ENCODE measurements at regions not wholly inside any gene's neighbourhood (a gene's known extent, or its start where the extent isn't known, plus 50 kb on each side); places are given as distances from the start of the nearest gene placed in this dataset.

DNA sequence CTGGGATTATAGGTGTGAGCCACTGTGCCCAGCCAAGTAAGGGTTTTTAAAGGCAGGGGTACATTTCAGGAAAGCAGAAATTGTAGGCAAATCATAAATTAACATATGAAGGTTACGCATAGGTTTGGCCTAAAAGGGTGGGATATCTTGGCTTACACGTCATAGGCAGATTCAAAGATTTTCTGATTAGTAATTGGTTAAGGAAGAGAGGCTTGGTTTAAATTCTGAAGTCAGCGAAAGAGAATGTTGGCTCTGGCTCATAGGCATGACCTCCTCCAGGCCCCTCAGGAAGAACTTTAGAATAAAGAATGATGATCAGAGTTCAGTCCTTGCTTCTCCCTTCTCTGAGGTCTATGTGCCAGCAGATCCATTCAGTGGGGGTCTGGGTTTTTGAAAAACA lies 124.8 kb upstream of the RBBP6 start:
- no peak for DNase-seq (ENCODE audit: low read depth)

DNA sequence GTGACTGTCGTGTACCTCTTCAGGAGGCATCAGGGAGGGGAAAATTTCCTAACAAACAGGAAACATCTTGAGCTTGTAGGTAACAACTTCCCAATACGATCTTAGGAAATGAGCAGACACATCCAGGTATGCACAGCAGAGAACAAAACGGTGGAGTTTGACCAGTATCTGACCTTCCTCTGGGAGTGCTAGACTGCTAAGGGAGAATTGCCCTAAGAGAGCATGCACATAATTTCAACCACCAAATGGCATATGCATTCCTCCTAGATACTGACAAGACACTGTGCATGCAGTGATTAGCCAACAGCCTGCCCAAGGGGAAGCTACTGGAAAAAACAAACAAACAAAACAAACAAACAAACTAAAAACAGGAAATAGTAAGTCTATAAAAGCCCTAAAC lies 120.6 kb upstream of the RBBP6 start:
- no peak for DNase-seq (ENCODE audit: low read depth)

DNA sequence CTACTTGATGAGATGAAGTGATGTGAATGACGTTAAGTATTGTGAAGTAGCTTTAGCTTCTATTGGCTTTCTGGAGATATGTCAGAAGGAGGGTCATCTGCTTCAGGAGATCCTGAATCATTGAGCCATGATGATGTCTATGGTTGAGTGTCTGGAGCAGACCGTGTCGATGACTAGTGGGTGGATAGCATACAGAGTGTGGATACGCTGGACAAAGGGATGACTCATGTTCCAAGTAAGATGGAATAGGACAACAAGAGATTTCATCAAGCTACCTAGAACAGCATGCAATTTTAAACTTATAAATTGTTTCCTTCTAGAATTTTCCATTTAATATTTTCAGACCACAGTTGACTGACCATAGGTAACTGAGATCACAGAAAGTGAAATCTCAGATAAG lies 116.1 kb upstream of the RBBP6 start:
- no peak for DNase-seq (ENCODE audit: low read depth)

DNA sequence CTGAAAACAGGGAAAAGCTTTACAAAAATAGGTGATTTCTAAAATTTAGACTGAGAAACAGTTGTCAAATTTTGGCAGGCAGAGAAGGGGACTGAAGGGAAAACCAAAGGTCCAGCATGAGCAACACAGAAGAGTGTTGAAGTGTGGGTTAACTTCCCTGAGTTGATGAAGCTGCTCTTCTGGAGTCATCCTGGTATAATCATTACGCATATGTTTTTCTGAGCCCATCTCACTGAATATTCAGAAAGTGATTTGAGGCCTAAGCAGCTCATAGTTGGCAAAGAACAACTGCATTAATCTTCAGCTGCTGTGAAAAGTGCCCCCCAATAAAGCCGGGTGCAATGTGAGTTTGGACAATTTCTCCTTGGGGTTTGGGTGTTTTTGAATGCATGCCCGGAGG lies 115.0 kb upstream of the RBBP6 start:
- DNase-seq (ENCODE audit: low read depth): no peak

DNA sequence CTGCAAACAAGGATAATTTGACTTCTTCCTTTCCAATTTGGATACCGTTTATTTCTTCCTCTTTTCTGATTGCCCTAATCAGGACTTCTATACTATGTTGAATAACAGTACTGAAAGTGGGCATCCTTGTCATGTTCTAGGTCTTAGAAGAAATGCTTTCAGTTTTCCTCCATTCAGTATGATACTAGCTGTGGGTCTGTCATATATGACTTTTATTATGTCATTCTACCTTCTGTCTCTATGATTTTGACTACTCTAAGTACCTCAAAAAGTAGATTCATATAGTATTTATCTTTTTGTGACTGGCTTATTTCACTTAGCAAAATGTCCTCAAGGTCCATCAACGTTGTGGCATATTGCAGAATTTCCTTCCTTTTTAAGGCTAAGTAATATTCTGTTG lies 111.5 kb upstream of the RBBP6 start:
- DNase-seq (ENCODE audit: low read depth): no peak

DNA sequence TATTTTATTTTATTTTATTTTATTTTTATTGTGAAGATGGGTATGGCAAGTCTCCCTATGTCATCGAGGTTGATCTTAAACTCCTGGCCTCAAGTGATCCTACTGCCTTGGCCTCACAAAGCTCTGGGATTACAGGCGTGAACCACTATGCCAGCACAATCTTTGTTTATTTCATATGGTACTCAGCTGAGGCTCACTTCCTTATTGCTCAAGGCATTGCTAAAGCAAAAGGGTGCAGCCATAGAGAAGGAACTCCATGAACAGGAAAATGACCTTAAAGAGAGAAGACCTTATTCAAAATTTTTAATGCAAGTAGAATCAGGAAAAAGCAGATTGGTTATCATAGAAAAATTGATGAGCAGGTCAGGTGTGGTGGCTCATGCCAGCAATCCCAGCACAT lies 110.6 kb upstream of the RBBP6 start:
- DNase-seq (ENCODE audit: low read depth): no peak

DNA sequence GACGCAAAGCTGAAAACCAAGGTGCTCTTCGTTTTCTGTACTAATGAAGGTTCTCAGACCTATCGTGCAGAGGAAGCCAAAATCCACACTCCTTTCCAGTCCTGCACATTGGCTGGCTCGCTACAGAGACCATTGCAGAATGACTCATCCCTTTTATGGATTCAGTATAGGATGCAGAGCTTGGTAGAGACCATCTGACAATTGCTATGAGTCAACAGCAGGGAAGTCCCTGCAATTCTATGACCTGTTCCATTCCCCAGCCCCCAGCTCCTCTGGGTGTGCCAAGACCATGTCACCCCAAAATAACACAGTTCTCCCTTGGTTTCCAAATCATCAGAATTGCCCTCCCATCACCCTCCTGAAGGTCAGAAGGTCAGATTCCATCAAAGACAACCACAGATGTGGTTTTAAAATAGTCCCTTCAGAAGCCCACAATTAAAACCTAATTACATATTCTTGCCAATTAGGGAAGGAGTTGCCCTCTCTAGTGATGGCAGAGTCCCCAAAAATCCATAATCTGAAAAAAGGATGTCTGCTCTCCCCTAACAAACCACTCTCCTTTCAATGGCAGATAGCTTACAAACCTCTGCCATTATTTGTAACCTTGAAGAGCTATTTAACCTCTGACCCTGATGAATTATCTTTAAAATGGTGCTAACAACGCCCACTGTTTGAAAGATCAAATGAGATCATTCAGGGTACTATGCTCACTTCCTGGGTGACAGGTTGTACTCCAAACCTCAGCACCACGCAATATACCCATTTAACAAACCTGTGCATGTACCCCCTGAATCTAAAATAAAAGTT lies 108.2 kb upstream of the RBBP6 start:
- DNase-seq (ENCODE audit: low read depth): peak; percentile 4

DNA sequence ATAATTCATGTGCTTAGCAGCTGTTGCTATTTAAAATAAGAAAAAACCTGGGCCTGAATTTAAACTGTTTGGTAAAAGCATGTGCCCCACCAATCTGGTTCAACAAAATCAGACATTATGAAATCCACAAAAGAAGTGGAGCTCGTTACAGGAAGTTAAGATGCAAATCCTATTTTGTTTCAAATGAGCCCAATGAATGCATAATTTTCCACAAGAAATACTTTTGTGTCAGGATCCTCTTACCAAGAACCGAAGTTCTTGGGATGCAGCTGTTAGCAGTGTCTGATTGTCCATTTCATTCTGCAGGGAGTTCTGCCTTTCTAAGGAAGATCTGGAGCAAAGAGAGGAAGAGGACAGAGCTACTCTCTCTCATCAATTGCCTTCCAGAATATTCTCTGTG lies 105.7 kb upstream of the RBBP6 start:
- no peak for DNase-seq (ENCODE audit: low read depth)

DNA sequence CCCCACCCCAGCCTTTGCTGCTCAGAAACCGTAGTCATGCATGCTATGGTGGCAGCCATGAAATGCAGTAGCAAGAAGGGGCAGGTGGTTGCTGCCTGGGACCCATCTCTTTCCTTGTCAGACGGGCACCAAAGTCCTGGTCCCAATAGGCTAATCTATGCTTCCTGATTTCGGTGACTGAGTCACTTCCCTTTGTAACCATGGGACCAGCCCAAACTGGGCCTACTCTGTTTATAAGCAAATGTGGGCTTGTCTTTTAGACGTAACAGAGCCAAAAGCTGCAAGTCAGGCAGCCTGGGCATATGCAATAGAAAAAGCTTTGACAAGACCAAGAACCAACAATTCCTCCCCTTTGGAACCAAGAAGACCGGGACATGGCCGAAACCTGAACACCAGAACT lies 99.1 kb upstream of the RBBP6 start:
- DNase-seq (ENCODE audit: low read depth): no peak

DNA sequence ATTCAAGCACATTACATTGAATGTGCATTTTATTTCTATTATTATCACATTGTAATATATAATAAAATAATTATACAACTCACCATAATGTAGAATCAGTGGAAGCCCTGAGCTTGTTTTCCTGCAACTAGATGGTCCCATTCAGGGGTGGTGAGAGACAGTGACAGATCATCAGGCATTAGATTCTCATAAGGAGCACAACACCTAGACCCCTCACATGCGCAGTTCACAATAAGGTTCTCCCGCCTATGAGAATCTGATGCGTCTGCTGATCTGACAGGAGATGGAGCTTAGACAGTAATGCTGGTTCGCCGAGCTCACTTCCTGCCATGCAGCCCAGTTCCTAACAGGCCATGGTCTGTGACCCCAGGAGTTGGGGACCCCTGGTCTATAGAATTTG lies 96.7 kb upstream of the RBBP6 start:
- DNase-seq (ENCODE audit: low read depth): no peak

DNA sequence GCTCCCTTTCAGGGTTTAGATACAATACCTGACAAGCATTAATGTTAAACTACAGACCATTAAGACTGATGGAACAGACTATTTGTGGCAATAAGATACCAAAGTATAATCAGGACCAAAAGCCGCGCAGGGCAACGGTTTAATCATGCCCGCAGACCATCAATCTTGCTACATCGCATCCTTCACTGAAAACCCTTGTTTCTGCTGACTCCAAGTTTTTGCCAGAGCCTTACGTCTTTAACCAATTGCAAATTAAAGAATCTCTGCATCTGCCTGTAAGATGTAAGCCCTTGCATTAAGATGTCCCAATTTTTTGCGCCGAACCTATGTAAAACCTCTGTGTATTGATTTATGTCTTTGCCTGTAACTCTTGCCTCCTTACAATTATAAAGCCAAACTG lies 94.2 kb upstream of the RBBP6 start:
- DNase-seq (ENCODE audit: low read depth): no peak

DNA sequence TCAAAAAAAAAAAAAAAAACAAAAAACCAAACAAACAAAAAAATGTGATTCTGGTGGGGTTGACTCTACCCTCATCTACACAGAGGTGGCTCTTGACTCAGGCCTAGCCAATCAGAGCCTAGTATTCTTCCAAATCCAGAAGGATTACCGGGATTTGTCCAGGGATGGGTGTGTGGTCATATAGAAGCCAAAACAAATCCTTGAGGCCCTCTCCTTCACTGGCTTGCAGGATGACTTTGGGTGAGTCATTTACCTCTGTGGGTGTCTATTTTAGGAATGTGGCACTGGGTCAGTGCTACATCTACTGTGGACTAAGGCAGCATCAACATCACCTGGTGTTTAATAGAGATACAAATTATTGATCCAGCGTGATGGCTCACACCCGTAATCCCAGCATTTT lies 93.2 kb upstream of the RBBP6 start:
- DNase-seq (ENCODE audit: low read depth): no peak

DNA sequence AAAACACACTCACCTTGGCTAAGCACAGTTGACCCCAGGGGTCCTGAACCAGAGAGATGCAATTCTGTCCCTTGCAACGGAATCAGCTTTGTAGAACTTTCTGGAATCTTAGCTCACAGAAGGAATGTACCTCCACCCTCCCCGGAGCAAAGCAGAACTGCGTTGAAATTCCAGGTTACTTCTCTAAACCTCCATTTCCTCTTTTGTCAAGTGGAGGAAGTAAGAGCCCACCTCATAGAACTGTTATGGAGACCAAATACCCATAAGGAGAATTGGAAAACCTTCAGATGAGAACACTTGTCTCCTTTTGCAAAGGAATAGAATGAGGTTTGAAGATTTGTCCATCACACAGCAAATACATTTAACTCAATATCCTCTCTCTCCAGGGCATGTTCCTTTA lies 86.6 kb upstream of the RBBP6 start:
- no peak for DNase-seq (ENCODE audit: low read depth)

DNA sequence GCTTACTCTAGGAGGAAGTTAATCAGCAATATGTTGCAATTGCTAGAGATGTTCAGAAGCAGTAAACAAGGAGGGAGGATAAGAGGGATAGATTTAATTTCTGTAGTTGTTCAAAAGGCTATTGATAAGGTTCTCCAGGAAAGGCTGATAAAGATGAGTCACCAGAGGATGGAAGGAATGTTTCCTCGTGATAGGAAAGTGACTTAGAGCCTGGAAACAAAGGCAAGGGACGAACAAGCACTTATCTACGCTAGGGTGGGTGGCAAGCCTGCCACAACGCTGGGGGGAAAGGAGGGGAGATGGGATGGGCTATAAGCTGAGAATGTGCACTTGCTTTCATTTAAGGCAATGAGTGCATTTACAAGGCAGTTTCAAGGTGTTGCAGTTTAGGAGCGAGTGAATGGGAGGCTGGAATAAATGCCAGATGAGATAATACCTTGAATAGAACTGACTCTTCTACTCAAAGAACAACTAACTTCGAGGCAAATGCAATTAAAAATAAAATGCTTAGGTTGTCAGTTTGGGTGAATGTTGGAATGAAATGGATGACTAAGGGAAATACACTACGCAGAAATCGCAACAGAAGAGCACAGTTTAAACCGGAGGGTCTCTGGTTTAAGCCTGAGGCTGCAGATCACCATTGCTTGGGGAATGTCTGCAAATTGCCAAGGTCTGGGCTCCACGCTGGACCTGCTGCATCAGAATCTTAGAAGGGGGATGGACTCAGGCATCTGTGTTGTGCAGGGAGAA lies 76.0 kb upstream of the RBBP6 start:
- DNase-seq (ENCODE audit: low read depth): no peak

DNA sequence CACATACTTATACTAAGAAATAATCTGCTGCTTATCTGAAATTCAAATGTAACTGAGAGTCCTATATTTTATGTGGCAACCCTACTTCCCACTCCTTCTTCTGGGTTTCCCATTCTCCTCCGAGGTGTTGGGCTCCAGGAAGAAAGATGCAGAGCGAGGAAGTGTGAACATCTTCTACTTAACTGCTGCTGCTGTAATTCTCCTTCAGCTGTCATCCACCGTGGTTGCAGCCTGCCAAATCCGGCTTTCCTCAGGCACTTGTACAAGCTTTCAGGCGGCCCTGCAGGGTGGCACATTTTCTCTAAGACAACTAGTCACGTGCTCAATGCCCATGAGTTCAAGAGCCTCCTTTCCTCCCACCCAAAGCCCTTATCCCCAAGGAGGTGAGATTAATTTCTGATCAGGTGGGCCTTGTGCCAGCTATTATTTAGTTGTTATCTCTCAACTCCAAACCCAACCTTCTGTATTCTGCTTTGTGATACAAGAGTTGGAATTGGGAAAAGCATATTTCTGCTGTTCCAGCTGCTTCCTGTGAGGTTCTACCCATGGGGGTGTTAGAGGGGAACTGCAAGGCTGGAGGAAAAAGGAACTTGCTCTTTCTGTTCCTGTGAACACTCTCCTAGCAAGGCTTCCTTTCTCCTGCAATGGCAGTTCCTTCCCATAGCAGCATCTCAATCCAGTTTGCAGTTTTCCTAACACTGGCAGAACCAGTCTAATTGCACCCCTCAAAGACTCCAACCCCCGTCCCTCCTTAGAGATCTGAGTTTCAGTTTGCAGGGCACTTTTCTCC lies 67.6 kb upstream of the RBBP6 start:
- no peak for DNase-seq (ENCODE audit: low read depth)

DNA sequence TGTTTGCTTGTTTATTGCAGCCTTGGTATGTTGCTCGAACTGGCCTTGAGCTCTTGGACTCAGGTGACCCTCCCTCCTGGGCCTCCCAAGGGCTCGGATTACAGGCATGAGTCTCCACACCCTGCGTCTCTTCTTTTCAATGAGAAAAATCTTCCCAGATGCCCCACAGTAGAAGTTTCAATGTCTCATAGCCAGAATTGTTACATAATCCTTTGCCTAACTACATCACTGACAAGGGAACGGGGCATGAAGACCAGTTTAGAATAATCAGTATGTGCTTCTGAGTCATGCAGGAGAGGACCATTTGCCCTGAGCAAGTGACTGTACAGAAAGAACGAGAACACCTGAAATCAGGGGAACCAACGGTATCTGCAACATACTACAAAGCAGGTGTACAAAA lies 61.9 kb upstream of the RBBP6 start:
- DNase-seq (ENCODE audit: low read depth): no peak

DNA sequence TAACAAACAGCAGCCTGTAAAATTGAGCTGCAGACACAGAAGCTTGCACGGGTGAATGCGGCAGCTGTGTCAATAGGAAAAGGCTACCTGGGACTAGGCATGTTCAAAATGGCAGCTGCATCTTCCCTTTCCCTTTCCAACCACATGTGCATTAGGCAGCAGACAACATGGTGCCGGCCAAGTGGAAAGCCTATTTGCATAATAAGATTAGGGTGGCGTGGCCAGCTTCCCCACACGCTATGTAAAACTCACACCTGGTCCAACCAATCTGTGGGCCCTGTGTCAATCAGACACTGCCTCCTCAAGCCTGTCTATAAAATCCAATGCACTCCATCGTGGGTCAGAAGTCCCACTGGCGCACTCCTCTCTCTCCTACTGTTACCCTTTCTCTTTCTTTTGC lies 61.0 kb upstream of the RBBP6 start:
- DNase-seq (ENCODE audit: low read depth): no peak

DNA sequence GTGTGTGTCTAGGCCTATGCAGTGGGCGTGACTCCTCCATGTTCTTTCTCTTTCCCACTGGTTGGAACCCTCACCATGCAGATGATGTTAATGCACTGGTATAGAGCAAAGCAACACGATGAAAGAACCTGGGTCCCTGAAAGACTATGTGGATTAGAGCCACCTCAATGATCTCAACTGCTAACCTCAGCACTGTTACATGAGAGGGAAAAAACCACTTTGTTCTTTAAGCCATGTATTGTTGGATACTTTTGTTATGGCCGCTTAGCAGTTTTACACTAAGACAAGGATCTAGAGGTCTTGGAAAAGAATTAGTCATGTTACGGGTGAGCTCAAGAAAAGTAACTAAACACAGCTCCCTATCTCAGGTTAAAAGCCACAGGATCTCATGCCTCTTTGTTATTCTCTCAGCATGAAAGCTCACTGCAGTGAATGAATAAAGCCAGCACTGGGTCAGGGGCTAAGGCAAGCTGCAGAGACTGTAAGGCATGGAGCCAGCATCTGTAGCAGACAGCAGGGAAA lies 56.6 kb upstream of the RBBP6 start:
- DNase-seq (ENCODE audit: low read depth): no peak

DNA sequence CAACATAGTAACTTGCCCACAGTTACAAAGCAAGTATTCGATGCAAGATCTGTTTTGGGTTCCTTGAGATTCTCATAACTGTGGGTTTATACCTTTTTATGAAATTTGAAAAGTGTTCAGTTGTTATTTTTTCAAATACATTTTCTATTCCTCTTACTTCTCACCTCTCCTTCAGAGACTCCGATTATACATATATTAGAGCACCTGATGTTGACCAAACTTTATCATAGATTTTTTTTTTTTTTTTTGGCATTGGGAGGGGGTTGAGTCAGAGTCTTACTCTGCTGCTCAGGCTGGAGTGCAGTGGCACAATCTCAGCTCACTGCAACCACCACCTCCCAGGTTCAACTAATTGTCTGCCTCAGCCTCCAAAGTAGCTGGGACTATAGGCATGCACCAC lies 51.3 kb upstream of the RBBP6 start:
- DNase-seq (ENCODE audit: low read depth): no peak
